HCT116 (cell line): ENCODE measurements at regions not wholly inside any gene's neighbourhood (a gene's known extent, or its start where the extent isn't known, plus 50 kb on each side); places are given as distances from the start of the nearest gene placed in this dataset.

ENCODE experiments used
- ATAC-seq: fragments of 200-7000 bp; cut with Tn5 transposase; 2 replicates; pipeline ENCODE4 v1.9.1; 2020; ENCODE audit warnings: mild to moderate bottlenecking, moderate library complexity
- BruUV-seq: library from RNA; stranded (reverse); fragments of 400-500 nt; replicated peaks from 2 replicates; lab custom pipeline; 2021; lab: Mats Ljungman, UMichigan
- CTCF ChIA-PET: fragments of 300-600 bp; sonication (Branson Sonifier 250); formaldehyde crosslinking; loops from one replicate; lab custom pipeline; 2021; ENCODE audit warnings: antibody characterized with exemption; lab: Charles Lee
- POLR2A ChIA-PET: fragments of 300-600, 350-600 bp; sonication (Branson Sonifier 250); formaldehyde crosslinking; loops from one replicate; lab custom pipeline; 2021; ENCODE audit warnings: antibody characterized with exemption; lab: Charles Lee
- RAD21 ChIA-PET, 2 experiments: fragments of 300-600 bp; sonication (Branson Sonifier 250); formaldehyde crosslinking; loops; one replicate each; lab custom pipeline; 2023; ENCODE audit warnings: low total read pairs in 2 of 2; ENCODE audit not compliant: uncharacterized antibody in 2 of 2, unreplicated experiment in 2 of 2, low non-redundant PET in 1 of 2; lab: Charles Lee
- DNase-seq: peaks from one replicate; pipeline ENCODE4 v3.0.0-alpha.2; 2010; ENCODE audit warnings: low read depth, low spot score
- H2AFZ ChIP-seq: fragments of 200-600 bp; shearing (Covaris generic), sonication (generic); 2 replicates; pipeline ENCODE4 v1.6.1; 2017; ENCODE audit warnings: low read depth, mixed run types, mixed read lengths, antibody characterized with exemption, low read length; ENCODE audit not compliant: poor library complexity, severe bottlenecking
- H3K27ac ChIP-seq: 2 replicates; pipeline ENCODE4 v1.5.1; 2012; ENCODE audit warnings: low read depth, low read length
- H3K27me3 ChIP-seq: fragments of 200-600 bp; sonication (generic); 2 replicates; pipeline ENCODE4 v1.6.1; 2016; ENCODE audit warnings: mixed run types, low read length, mixed read lengths; ENCODE audit not compliant: insufficient read depth
- H3K36me3 ChIP-seq, 2 experiments: fragments of 200-500 bp in 1 of 2; fragments of 200-600 bp in 1 of 2; sonication (Bioruptor generic) in 1 of 2; sonication (generic) in 1 of 2; 2 replicates each; pipeline versions ENCODE4 v1.5.1 to v1.6.1; 2014 to 2016; ENCODE audit warnings: low read length in 2 of 2, inconsistent platforms in 1 of 2, mixed read lengths in 1 of 2, mixed run types in 1 of 2; ENCODE audit not compliant: insufficient read depth in 2 of 2, control insufficient read depth in 1 of 2
- H3K4me1 ChIP-seq, 2 experiments: fragments of 200-600 bp in 1 of 2; sonication (generic) in 1 of 2; 2 replicates each; pipeline versions ENCODE4 v1.5.1 to v1.6.1; 2012 to 2017; ENCODE audit warnings: low read length in 2 of 2, inconsistent platforms in 1 of 2, mild to moderate bottlenecking in 1 of 2, mixed read lengths in 1 of 2, mixed run types in 1 of 2, moderate library complexity in 1 of 2; ENCODE audit not compliant: insufficient read depth in 2 of 2, control insufficient read depth in 1 of 2
- H3K4me2 ChIP-seq: fragments of 200-600 bp; sonication (generic); 2 replicates; pipeline ENCODE4 v1.6.1; 2017; ENCODE audit warnings: mixed run types, low read length, mixed read lengths
- H3K4me3 ChIP-seq, 2 experiments: fragments of 200-600 bp in 1 of 2; sonication (generic) in 1 of 2; replicated peaks in 1 of 2; 2 replicates each; pipeline ENCODE4 v1.5.1; 2011 to 2016; ENCODE audit warnings: low read length in 2 of 2, control low read depth in 1 of 2, low read depth in 1 of 2, mild to moderate bottlenecking in 1 of 2, mixed read lengths in 1 of 2, mixed run types in 1 of 2
- H3K79me2 ChIP-seq: fragments of 200-600 bp; sonication (generic); 2 replicates; pipeline ENCODE4 v1.6.1; 2017; ENCODE audit warnings: mild to moderate bottlenecking, mixed run types, low read length, moderate library complexity, mixed read lengths; ENCODE audit not compliant: insufficient read depth
- H3K9ac ChIP-seq: fragments of 200-600 bp; sonication (generic); 2 replicates; pipeline ENCODE4 v1.6.1; 2016; ENCODE audit warnings: low read length, mixed read lengths
- H3K9me2 ChIP-seq: fragments of 200-600 bp; sonication (generic), shearing (Covaris generic); 2 replicates; pipeline ENCODE4 v1.6.1; 2017; ENCODE audit warnings: mixed run types, mild to moderate bottlenecking, moderate library complexity; ENCODE audit not compliant: insufficient read depth
- H3K9me3 ChIP-seq, 2 experiments: fragments of 200-500 bp in 1 of 2; fragments of 200-600 bp in 1 of 2; sonication (Bioruptor generic) in 1 of 2; sonication (generic) in 1 of 2; 2 replicates each; pipeline ENCODE4 v1.6.1; 2014 to 2017; ENCODE audit warnings: low read length in 2 of 2, mixed read lengths in 2 of 2, inconsistent platforms in 1 of 2, low read depth in 1 of 2, mild to moderate bottlenecking in 1 of 2, mixed run types in 1 of 2, moderate library complexity in 1 of 2; ENCODE audit not compliant: control insufficient read depth in 1 of 2, insufficient read depth in 1 of 2
- H4K20me1 ChIP-seq: fragments of 200-600 bp; sonication (generic), shearing (Covaris generic); 2 replicates; pipeline ENCODE4 v1.6.1; 2017; ENCODE audit warnings: mixed run types, mild to moderate bottlenecking, moderate library complexity; ENCODE audit not compliant: insufficient read depth
- CEBPB ChIP-seq: IDR thresholded peaks from 2 replicates; pipeline ENCODE4 v1.6.1; 2012; ENCODE audit warnings: low read depth
- POLR2AphosphoS5 ChIP-seq: IDR thresholded peaks from 2 replicates; pipeline ENCODE4 v1.6.1; 2011; ENCODE audit warnings: mild to moderate bottlenecking, low read depth, low read length, moderate library complexity
- RAD21 ChIP-seq: IDR thresholded peaks from 2 replicates; pipeline ENCODE4 v1.6.1; 2012; ENCODE audit warnings: low read depth, mild to moderate bottlenecking
- intact Hi-C: fragments of 100-400 bp; cut with micrococcal nuclease; formaldehyde crosslinking; loops from 2 replicates; pipeline ENCODE4 v1.10.0; 2022
- TF ChIP-seq, protein P1 (sequence below), 3 experiments: fragments of 200-600 bp in 1 of 3; sonication (generic) in 1 of 3; IDR thresholded peaks in 2 of 3; conservative IDR thresholded peaks in 1 of 3; 2 replicates each; pipeline ENCODE4 v1.5.1; 2012 to 2017; ENCODE audit warnings: low read depth in 2 of 3, low read length in 2 of 3, antibody characterized with exemption in 1 of 3, borderline replicate concordance in 1 of 3, control low read depth in 1 of 3, mild to moderate bottlenecking in 1 of 3, mixed read lengths in 1 of 3, mixed run types in 1 of 3, moderate library complexity in 1 of 3; ENCODE audit not compliant: insufficient read depth in 1 of 3

- Histone ChIP-seq H3K4me3 (no peak overlapping the region), H3K9me2 (no peaks in the 10 kb centered on the region), H3K4me2 (no peak overlapping the region), H3K9me3 (no peaks in the 10 kb centered on the region), H4K20me1 (no peaks in the 10 kb centered on the region), H2AFZ (no peak overlapping the region), H3K79me2 (no peaks in the 10 kb centered on the region), H3K36me3 (no peaks in the 10 kb centered on the region), H3K9ac (no peak overlapping the region), H3K4me1 (0 out of 4 replicates have a peak, but pooled peaks cover 0 to 3% of the 10 kb centered on the region in 2 experiments), H3K27me3 (peaks cover 6% of the 10 kb centered on the region; the same call in 1 of the 2 replicates), H3K27ac (no peak overlapping the region)
- RAD21 ChIA-PET, result interaction anchor here in 1 of 2 experiments (1.8 kb wide), 1 partner anchor 334 kb away, joined by 6 read pairs; no protein-coding TSS in a partner anchor
- intact Hi-C loops, result no loop called here
- TF ChIP-seq CEBPB, result no peak
- no TSS peak for BruUV-seq
- DNase-seq, result no peak
- CTCF ChIA-PET, result no interaction called here
- no peak for ATAC-seq
- POLR2A ChIA-PET, result no interaction called here
Observed at GRCh38 chr3:71931922-71932321, 147.0 kb upstream of the PROK2 start.

GRCh38 chr3:71930056-71930991 lies 145.4 kb upstream of the PROK2 start:
- peak; percentile 81 for ATAC-seq
- no TSS peak for BruUV-seq

More at GRCh38 chr3:71930056-71930991, 145.4 kb upstream of the PROK2 start:
- no peak overlapping the region for H3K4me2 ChIP-seq
- DNase-seq, result peak; percentile 23
- no peaks in the 10 kb centered on the region for H4K20me1 ChIP-seq
- intact Hi-C loops, result no loop called here
- ChIA-PET RAD21 (interaction anchor here (1.3 to 1.8 kb wide), 1 partner anchor 335 kb away, joined by 5 to 6 read pairs; no protein-coding TSS in a partner anchor), CTCF (interaction anchor here (0.6 to 1.6 kb wide), 15 partner anchors 8 to 920 kb away, joined by 3 to 9 read pairs (median 4); no protein-coding TSS in a partner anchor), POLR2A (no interaction called here)
- H3K27ac ChIP-seq, result no peak overlapping the region
- no peaks in the 10 kb centered on the region for H3K79me2 ChIP-seq
- TF ChIP-seq POLR2AphosphoS5 (no peak), RAD21 (peak; percentile 50)
- TF ChIP-seq, protein P1, sequence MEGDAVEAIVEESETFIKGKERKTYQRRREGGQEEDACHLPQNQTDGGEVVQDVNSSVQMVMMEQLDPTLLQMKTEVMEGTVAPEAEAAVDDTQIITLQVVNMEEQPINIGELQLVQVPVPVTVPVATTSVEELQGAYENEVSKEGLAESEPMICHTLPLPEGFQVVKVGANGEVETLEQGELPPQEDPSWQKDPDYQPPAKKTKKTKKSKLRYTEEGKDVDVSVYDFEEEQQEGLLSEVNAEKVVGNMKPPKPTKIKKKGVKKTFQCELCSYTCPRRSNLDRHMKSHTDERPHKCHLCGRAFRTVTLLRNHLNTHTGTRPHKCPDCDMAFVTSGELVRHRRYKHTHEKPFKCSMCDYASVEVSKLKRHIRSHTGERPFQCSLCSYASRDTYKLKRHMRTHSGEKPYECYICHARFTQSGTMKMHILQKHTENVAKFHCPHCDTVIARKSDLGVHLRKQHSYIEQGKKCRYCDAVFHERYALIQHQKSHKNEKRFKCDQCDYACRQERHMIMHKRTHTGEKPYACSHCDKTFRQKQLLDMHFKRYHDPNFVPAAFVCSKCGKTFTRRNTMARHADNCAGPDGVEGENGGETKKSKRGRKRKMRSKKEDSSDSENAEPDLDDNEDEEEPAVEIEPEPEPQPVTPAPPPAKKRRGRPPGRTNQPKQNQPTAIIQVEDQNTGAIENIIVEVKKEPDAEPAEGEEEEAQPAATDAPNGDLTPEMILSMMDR (IDR thresholded peaks at IDR 0.05 in 2 of 3, conservative IDR thresholded peaks at IDR 0.05 in 1 of 3; ENCODE audit: borderline replicate concordance in 1 of 3, insufficient read depth in 1 of 3, low read depth in 2 of 3, low read length in 2 of 3), result peak; percentile 29 to 67 (median 58); a peak in 5 of 6 replicates
- H3K4me1 ChIP-seq, result 0 out of 4 replicates have a peak, but pooled peaks cover 0 to 3% of the 10 kb centered on the region in 2 experiments
- no peaks in the 10 kb centered on the region for H3K9me3 ChIP-seq
- H3K36me3 ChIP-seq, result no peaks in the 10 kb centered on the region
- H3K9me2 ChIP-seq, result no peaks in the 10 kb centered on the region
- H3K9ac ChIP-seq, result no peak overlapping the region
- H2AFZ ChIP-seq, result no peak overlapping the region
- H3K4me3 ChIP-seq, result no peak overlapping the region
- H3K27me3 ChIP-seq, result no peaks in the 10 kb centered on the region; the same call in 1 of the 2 replicates
